Right lobe of liver (tissue), 6 donors: ENCODE measurements at regions not wholly inside any gene's neighbourhood (a gene's known extent, or its start where the extent isn't known, plus 50 kb on each side); places are given as distances from the start of the nearest gene placed in this dataset.
"Not testable (repeated sequence)": the region's sequence is repeated elsewhere in the genome, so short reads cannot be mapped to it uniquely, and the experiment has no call there.

Experiments
- ATAC-seq, 4 donors: fragments of 200-7000 bp; cut with Tn5 transposase; one replicate each; pipeline ENCODE4 v1.9.1; 2020; ENCODE audit warnings: mild to moderate bottlenecking in 4 of 4, moderate library complexity in 4 of 4
- DNase-seq, 3 donors: peaks; one replicate each; pipeline ENCODE4 v3.0.0-alpha.2; 2020
- H3K27ac ChIP-seq, 3 donors: fragments of 200-600 bp; one replicate each; pipeline ENCODE4 v1.8.0; 2022
- H3K27me3 ChIP-seq, 2 donors: fragments of 200-600 bp; one replicate each; pipeline ENCODE4 v1.8.0; 2022
- H3K36me3 ChIP-seq, 4 donors: fragments of 200-600 bp; sonication (generic) in 1 of 4; one replicate each; pipeline versions ENCODE4 v1.5.1 to v1.8.0; 2017 to 2022; ENCODE audit warnings: control low read depth in 1 of 4
- H3K4me1 ChIP-seq, 4 donors: fragments of 200-600 bp; sonication (generic) in 1 of 4; one replicate each; pipeline versions ENCODE4 v1.5.1 to v1.8.0; 2017 to 2022; ENCODE audit warnings: control low read depth in 1 of 4
- H3K4me3 ChIP-seq, 3 donors: fragments of 200-600 bp; one replicate each; pipeline ENCODE4 v1.8.0; 2022
- H3K9me3 ChIP-seq, 4 donors: fragments of 200-600 bp; sonication (generic) in 1 of 4; one replicate each; pipeline versions ENCODE4 v1.5.1 to v1.8.0; 2017 to 2022; ENCODE audit warnings: control low read depth in 1 of 4
- CTCF ChIP-seq, 4 donors: fragments of 200-600 bp in 3 of 4; fragments of 450-650 bp in 1 of 4; IDR thresholded peaks; one replicate each; pipeline versions ENCODE4 v1.5.1 to v1.8.0; 2016 to 2022; ENCODE audit warnings: antibody characterized with exemption in 4 of 4, mild to moderate bottlenecking in 2 of 4
- POLR2A ChIP-seq: fragments of 450-650 bp; IDR thresholded peaks from one replicate; pipeline ENCODE4 v1.6.1; 2017; ENCODE audit warnings: antibody characterized with exemption, mild to moderate bottlenecking
- WGBS: methylation state at CpG from one replicate; pipeline ENCODE4 v1.1.6; 2018; ENCODE audit warnings: low coverage, low lambda C conversion rate; ENCODE audit not compliant: insufficient coverage; ENCODE audit errors: missing lambda C conversion rate; 5-methylcytosine and 5-hydroxymethylcytosine counted together
- intact Hi-C, 2 donors: fragments of 100-400 bp; cut with DNase I; formaldehyde crosslinking; loops; one replicate each; pipeline versions ENCODE4 v1.11.2 to v1.14.1; 2022
- donor health status: DM: no; HTN: yes; CAD: no.
- donor health status: DM: no; HTN: no; CAD: no.
- donor health status: DM: no; HTN: no; CAD: no.
- donor health status: DM: no; HTN: yes; CAD: no.
- donor health status: DM: no; HTN: yes; CAD: no.

- WGBS, result 60% methylated on average over 1 of the region's 1 CpG
- no peak overlapping the region for H3K4me3 ChIP-seq
- DNase-seq (no peak), ATAC-seq (no peak)
- no peaks in the 10 kb centered on the region for H3K4me1 ChIP-seq
- H3K27ac ChIP-seq, result no peak overlapping the region
- no peaks in the 10 kb centered on the region for H3K36me3 ChIP-seq
- H3K27me3 ChIP-seq, result no peaks in the 10 kb centered on the region
- intact Hi-C loops, result no loop called here
- no peaks in the 10 kb centered on the region for H3K9me3 ChIP-seq
- no peak for TF ChIP-seq CTCF (IDR thresholded peaks at IDR 0.05)
- TF ChIP-seq POLR2A, result no peak
These were observed 88.3 kb upstream of the ACBD5 start for GRCh38 chr10:27328946-27329345.

GRCh38 chr10:27326748-27327147, 86.2 kb upstream of the ACBD5 start:
- H3K4me1 ChIP-seq, DNase-seq, H3K36me3 ChIP-seq, H3K4me3 ChIP-seq, H3K27me3 ChIP-seq, H3K27ac ChIP-seq, ATAC-seq, intact Hi-C loops, H3K9me3 ChIP-seq: not testable (repeated sequence)
- WGBS, result 68% methylated on average over 3 of the region's 5 CpGs

GRCh38 chr10:27319752-27320431, 79.3 kb upstream of the ACBD5 start:
- no peaks in the 10 kb centered on the region for H3K9me3 ChIP-seq
- ATAC-seq (peak; percentile 87 to 90 (median 89)), DNase-seq (peak; percentile 63 to 72 (median 71))
- peaks cover 0 to 8% (median 0%) of the 10 kb centered on the region in 4 donors for H3K4me1 ChIP-seq
- intact Hi-C loops, result no loop called here
- peak overlapping the region; percentile 30 to 50 (median 34) for H3K4me3 ChIP-seq
- no peak for TF ChIP-seq POLR2A
- peak overlapping the region; percentile 41 to 83 (median 55) for H3K27ac ChIP-seq
- H3K27me3 ChIP-seq, result no peaks in the 10 kb centered on the region
- 14% methylated on average over 24 of the region's 44 CpGs for WGBS
- no peaks in the 10 kb centered on the region for H3K36me3 ChIP-seq

- H3K4me1 ChIP-seq, H3K36me3 ChIP-seq, H3K27me3 ChIP-seq, intact Hi-C loops, H3K9me3 ChIP-seq, DNase-seq: not testable (repeated sequence)
- ATAC-seq, result peak in 1 of 4 donors; percentile 12
- Histone ChIP-seq H3K4me3 (peak overlapping the region in 1 of 3 donors; percentile 34), H3K27ac (peak overlapping the region in 1 of 3 donors; percentile 83)
- 94% methylated on average over 4 of the region's 5 CpGs for WGBS
These were observed 78.5 kb upstream of the ACBD5 start for GRCh38 chr10:27319139-27319538.

GRCh38 chr10:27315082-27315481, 74.5 kb upstream of the ACBD5 start:
- H3K27me3 ChIP-seq, intact Hi-C loops, H3K27ac ChIP-seq, ATAC-seq, H3K9me3 ChIP-seq, H3K4me3 ChIP-seq, H3K36me3 ChIP-seq, DNase-seq, H3K4me1 ChIP-seq: not testable (repeated sequence)
- WGBS, result 55% methylated on average over 2 of the region's 2 CpGs

- not testable (repeated sequence) for H3K36me3 ChIP-seq, H3K4me3 ChIP-seq, DNase-seq
These were observed 73.0 kb upstream of the ACBD5 start for GRCh38 chr10:27313586-27313985.

GRCh38 chr10:27312854-27313253, 72.3 kb upstream of the ACBD5 start:
- intact Hi-C loops, result no loop called here
- H3K27me3 ChIP-seq, result no peaks in the 10 kb centered on the region
- no peak overlapping the region for H3K4me3 ChIP-seq
- ATAC-seq, result no peak
- TF ChIP-seq POLR2A, result no peak
- TF ChIP-seq CTCF (IDR thresholded peaks at IDR 0.05), result no peak
- no peaks in the 10 kb centered on the region for H3K36me3 ChIP-seq
- no peaks in the 10 kb centered on the region for H3K9me3 ChIP-seq
- H3K4me1 ChIP-seq, result no peaks in the 10 kb centered on the region
- no peak overlapping the region for H3K27ac ChIP-seq
- 81% methylated on average over 4 of the region's 4 CpGs for WGBS
- DNase-seq, result no peak

More at GRCh38 chr10:27313586-27313985, 73.0 kb upstream of the ACBD5 start:
- ATAC-seq, H3K27ac ChIP-seq, H3K9me3 ChIP-seq, H3K27me3 ChIP-seq, intact Hi-C loops, H3K4me1 ChIP-seq: not testable (repeated sequence)
- 69% methylated on average over 3 of the region's 3 CpGs for WGBS

- H3K36me3 ChIP-seq, H3K4me1 ChIP-seq, H3K27me3 ChIP-seq, H3K4me3 ChIP-seq, intact Hi-C loops, H3K27ac ChIP-seq, H3K9me3 ChIP-seq, DNase-seq, ATAC-seq: not testable (repeated sequence)
- 98% methylated on average over 20 of the region's 20 CpGs for WGBS
These were observed 71.2 kb upstream of the ACBD5 start for GRCh38 chr10:27311809-27312208.

- H3K4me3 ChIP-seq, H3K27ac ChIP-seq, H3K27me3 ChIP-seq, H3K4me1 ChIP-seq, H3K9me3 ChIP-seq, intact Hi-C loops, H3K36me3 ChIP-seq: not testable (repeated sequence)
- ATAC-seq (peak in 3 of 4 donors; percentile 51 to 67 (median 61)), DNase-seq (peak in 1 of 3 donors; percentile 27)
- WGBS, result 40% methylated on average over 4 of the region's 4 CpGs
These were observed 57.9 kb upstream of the ACBD5 start for GRCh38 chr10:27298522-27298850.
